Heart left ventricle (tissue), 13 donors: ENCODE measurements at regions not wholly inside any gene's neighbourhood (a gene's known extent, or its start where the extent isn't known, plus 50 kb on each side); places are given as distances from the start of the nearest gene placed in this dataset.

Source experiments
- CTCF ChIP-seq, 12 donors: fragments of 200-600 bp; sonication (generic) in 4 of 12; IDR thresholded peaks; one replicate each; pipeline versions ENCODE4 v1.5.0 to v1.8.0; 2018 to 2022; ENCODE audit warnings: antibody characterized with exemption in 12 of 12, mild to moderate bottlenecking in 5 of 12
- POLR2A ChIP-seq, 2 donors: fragments of 450-650 bp; IDR thresholded peaks; one replicate each; pipeline ENCODE4 v1.6.1; 2017; ENCODE audit warnings: antibody characterized with exemption in 2 of 2, mild to moderate bottlenecking in 2 of 2, moderate library complexity in 2 of 2
- donor health status: ischemic (EF 13 %, LVEDD 7.1; RV severe dilation, severe dysfunction).
- donor health status: DM: no; HTN: yes; CAD: no.
- donor health status: DM: no; HTN: no; CAD: no.
- donor health status: ischemic (EF 25% LVEDD 6.9; RV normal size, moderate dysfunction).
- donor health status: ischemic (EF 25% LVEDD 5.7; RV mildly dilated, moderate dysfunction).
- donor health status: ischemic (EF 35%, LVEDD 5.7; RV mildly dilated, moderate dysfunction).
- donor health status: nonischemic (EF 11% LVEDD 7.7; RV severe dilation, severe dysfunction).
- donor health status: DM: yes; HTN: yes; CAD: no.
- donor health status: PGD.
- donor health status: ischemic (EF 29% LVEDD 5.4; RV normal size, mild dysfunction).
- donor health status: nonischemic (EF 23%, LVEDD 6.1; RV moderate dilation, normal function).

- TF ChIP-seq CTCF (IDR thresholded peaks at IDR 0.05) (no peak), POLR2A (IDR thresholded peaks at IDR 0.05) (no peak)
Measured at GRCh38 chr5:159640921-159641320, 275.4 kb upstream of the ADRA1B start.
